Caki2 (cell line): ENCODE measurements at regions not wholly inside any gene's neighbourhood (a gene's known extent, or its start where the extent isn't known, plus 50 kb on each side); places are given as distances from the start of the nearest gene placed in this dataset.
"Not testable (repeated sequence)": the region's sequence is repeated elsewhere in the genome, so short reads cannot be mapped to it uniquely, and the experiment has no call there.

Experiments used
- DNase-seq: peaks from one replicate; pipeline ENCODE4 v3.0.0-alpha.2; 2015; ENCODE audit warnings: low read depth
- in situ Hi-C: cut with HindIII; loops from 2 replicates; pipeline ENCODE4 v1.10.0; 2016; ENCODE audit warnings: low sequenced_read_pairs, low pct_unique_long_range_greater_than_20kb, mixed read lengths

- no peak for DNase-seq
- in situ Hi-C loops: no loop called here
These were observed 458.6 kb upstream of the ATXN8OS start for GRCh38 chr13:69649063-69649392.

- no peak for DNase-seq
- in situ Hi-C loops: no loop called here
These were observed 459.1 kb upstream of the ATXN8OS start for GRCh38 chr13:69648340-69649062.

DNA sequence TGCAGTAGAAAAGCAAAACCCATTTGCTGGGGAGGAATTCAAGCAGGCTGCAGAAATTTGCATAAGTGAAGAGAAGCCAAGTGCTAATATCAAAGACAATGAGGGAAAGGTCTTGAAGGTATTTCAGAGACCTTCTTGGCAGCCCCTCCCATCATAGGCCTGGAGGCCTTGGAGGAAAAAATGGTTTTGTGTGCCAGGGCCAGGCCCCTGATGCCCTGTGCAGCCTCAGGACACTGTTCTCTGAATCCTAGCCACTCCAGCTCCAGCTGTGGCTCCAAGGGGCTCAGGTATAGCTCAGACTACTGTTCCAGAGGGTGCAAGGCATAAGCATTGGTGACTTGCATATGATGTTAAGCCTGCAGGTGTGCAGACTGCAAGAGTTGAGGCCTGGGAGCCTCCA lies 463.2 kb upstream of the ATXN8OS start:
- in situ Hi-C loops: no loop called here
- DNase-seq: no peak

DNA sequence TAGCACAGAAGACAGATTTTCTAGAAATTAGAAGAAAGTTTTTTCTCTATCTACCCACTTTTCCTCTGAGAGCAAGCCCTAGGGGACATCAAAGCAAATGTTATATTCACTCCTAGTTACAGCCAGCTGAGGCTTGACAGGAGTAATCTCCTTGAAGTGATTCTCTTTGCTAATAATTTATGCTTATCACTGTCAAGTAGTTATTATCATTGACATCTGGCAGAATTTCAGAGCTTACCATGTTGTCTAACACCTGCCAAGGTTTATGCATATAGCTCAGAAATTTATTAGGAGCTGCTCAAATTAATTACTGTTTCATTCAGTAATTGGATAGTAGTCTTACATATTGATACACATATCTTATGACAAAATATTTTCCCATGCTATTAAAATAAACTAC lies 465.9 kb upstream of the ATXN8OS start:
- in situ Hi-C loops: no loop called here
- no peak for DNase-seq

DNA sequence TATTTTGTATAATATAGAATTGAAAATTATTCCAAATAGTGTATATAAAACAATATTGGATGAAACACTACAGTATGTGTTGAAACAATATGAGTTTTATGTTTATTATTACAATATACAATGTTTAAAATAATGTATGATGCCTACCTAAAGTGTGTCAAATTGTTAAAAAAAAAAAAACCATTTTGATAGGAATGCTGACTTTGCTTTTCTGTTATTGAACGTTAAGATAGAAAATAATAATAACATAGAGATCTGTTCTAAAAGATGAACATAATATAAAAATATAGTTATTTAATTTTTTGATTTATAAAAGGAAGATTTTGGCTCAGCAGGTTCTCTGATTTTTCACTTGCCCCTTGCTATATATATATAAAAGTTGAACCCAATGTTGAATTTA lies 474.6 kb upstream of the ATXN8OS start:
- in situ Hi-C loops: no loop called here
- DNase-seq: no peak

- no peak for DNase-seq
- in situ Hi-C loops: no loop called here
These were observed 483.7 kb upstream of the ATXN8OS start for GRCh38 chr13:69623973-69624372.

- in situ Hi-C loops: no loop called here
- DNase-seq: no peak
These were observed 488.0 kb upstream of the ATXN8OS start for GRCh38 chr13:69619651-69620050.

GRCh38 chr13:69618838-69619237 lies 488.8 kb upstream of the ATXN8OS start:
- DNase-seq: no peak
- in situ Hi-C loops: no loop called here

DNA sequence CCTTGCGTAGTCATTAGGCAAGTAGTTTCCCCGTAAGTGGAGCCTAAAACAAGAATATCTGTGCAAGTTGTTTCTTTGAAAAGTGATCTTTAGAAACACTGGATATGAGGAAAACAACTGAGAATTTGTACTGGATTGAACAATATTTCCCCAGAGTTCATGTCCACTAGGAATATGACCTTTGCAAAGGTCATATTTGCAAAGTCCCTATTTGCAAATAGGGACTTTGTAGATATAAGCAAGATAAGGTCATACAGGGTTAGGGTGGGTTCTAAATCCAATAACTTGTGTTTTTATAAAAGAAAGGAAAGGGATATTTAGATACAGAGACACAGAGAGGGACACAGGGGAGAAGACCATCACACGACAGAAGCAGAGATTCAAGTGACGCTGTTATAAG lies 489.2 kb upstream of the ATXN8OS start:
- in situ Hi-C loops: no loop called here
- DNase-seq: no peak

DNA sequence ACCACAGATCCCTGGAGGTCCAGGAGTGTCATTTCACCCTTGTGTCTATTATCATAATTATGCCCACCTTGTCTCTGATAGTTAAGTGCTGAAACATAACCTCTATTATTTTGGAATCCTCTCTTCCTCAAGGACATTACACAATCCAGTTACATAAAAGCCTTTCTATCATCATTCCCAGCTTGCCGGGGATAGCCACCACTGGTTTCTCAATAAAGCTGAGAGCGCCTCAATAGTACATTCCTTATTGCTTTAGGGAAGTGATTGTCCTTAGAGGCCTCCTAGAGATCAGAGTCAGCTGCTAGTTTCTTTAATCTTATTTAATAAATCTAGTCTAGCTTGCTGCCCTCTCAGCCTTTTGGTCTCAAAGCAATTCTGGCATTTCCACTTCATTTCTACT lies 490.0 kb upstream of the ATXN8OS start:
- no peak for DNase-seq
- in situ Hi-C loops: no loop called here

DNA sequence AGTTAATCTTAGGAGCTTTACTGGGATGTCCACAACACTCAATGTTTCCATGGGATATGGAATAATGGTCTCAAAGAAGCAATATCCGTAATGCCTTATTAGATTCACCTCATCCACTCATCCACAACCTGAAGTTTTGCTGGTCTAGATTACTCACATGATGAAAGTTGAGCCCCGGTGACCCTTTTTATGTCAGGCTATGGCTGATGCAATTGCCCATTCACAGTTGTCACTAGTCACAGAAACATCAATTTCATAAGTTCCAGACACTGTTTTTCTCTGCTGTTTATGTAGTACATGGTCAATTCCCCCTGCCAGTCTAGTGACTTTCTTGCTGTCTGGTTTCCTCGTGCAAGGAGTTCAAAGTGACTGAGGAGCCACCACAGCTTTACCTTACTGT lies 491.2 kb upstream of the ATXN8OS start:
- in situ Hi-C loops: no loop called here
- DNase-seq: no peak

DNA sequence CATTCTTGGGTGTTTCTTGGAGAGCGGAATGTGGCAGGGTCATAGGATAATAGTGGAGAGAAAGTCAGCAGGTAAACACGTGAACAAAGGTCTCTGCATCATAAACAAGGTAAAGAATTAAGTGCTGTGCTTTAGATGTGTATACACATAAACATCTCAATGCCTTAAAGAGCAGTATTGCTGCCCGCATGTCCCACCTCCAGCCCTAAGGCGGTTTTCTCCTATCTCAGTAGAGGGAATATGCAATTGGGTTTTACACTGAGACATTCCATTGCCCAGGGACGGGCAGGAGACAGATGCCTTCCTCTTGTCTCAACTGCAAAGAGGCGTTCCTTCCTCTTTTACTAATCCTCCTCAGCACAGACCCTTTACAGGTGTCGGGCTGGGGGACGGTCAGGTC lies 492.6 kb upstream of the ATXN8OS start:
- DNase-seq, in situ Hi-C loops: not testable (repeated sequence)

- in situ Hi-C loops: no loop called here
- DNase-seq: no peak
These were observed 502.9 kb upstream of the ATXN8OS start for GRCh38 chr13:69604698-69605097.

DNA sequence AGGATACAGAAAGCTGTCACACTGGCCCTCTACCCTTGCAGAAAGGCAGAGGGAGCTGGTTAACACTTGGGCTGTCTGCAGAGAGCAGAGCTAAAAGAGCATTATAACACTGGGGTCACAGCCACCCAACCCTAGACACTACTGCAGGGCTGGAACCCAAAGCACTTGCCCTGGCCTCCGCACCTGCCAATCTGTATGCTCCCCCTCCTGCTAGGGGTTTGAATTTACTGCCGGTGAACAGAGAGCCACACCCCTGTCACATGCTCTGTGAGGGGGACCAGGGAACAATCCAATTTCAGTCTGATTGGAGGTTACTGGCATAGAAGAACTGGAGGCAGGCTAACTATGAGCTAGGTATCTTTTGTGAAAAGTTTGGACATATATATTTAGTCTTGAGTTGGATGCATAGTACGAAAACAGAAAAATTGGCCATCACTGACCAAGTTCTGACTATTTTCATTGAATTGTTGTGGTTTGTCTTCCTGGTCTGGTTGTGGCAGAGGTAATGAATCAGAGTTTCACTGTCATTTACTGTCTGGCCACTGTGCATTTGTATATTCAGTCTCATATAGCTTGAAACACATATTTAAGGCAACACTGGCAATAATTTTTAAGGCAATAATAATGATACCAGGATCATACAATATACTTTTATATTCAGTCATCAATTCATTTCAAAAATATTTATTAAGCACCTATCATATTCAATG lies 504.3 kb upstream of the ATXN8OS start:
- in situ Hi-C loops: no loop called here
- no peak for DNase-seq

GRCh38 chr13:69601661-69602060 lies 506.0 kb upstream of the ATXN8OS start:
- in situ Hi-C loops: no loop called here

GRCh38 chr13:69600811-69601210 lies 506.8 kb upstream of the ATXN8OS start:
- in situ Hi-C loops: no loop called here
- no peak for DNase-seq

More at GRCh38 chr13:69601661-69602060, 506.0 kb upstream of the ATXN8OS start:
- no peak for DNase-seq

GRCh38 chr13:69597088-69597487 lies 510.5 kb upstream of the ATXN8OS start:
- in situ Hi-C loops: no loop called here
- DNase-seq: no peak

DNA sequence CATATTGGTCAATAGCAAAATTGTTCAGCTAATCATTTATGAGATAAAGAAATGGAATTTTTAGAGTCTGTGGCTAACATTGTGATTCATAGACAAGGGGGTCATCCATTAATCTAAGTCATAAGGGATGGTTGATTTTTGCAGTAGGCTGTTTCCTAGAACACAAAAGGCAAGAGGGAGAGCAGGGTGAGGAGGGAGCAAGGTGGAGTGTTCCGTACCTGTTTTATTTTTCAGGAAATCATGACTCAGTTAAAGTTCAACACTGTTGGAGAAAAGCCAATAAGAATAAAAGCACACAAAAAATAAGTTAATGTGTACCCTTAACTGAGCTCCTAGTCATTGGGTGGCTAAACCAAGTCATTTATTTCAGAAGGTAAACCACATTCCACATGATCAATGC lies 512.4 kb upstream of the ATXN8OS start:
- in situ Hi-C loops: no loop called here
- peak; percentile 67 for DNase-seq

DNA sequence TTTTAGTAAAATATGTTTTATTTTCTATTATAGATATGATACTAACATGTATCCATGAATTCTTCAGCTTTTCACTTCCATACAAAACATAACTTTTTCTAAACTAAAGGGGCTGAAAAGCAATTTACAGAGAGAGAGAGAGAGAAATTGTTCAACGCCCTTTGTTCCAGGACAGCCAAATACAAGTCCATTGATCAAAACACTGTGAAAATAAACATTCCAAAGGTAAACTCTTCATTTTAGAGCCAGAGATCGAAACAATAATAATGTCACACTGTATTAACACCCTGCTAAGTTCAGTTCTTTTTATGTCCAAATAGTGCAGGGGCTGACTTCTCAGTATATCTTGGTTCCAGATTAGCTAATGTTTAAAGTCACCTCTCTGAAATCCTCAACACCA lies 516.2 kb upstream of the ATXN8OS start:
- in situ Hi-C loops: no loop called here
- no peak for DNase-seq
